ENCODE measurements at regions not wholly inside any gene's neighbourhood (a gene's known extent, or its start where the extent isn't known, plus 50 kb on each side); places are given as distances from the start of the nearest gene placed in this dataset.

GRCh38 chr21:17438635-17439034 is 74.2 kb upstream of the CXADR start:
- TF ChIP-seq EZH2phosphoT487 (IDR thresholded peaks at IDR 0.05; ENCODE audit: low read depth) (no peak), CTCF (IDR thresholded peaks at IDR 0.05; ENCODE audit: low read depth, low read length) (no peak)
